Psoas muscle (tissue), 7 donors: ENCODE measurements at regions not wholly inside any gene's neighbourhood (a gene's known extent, or its start where the extent isn't known, plus 50 kb on each side); places are given as distances from the start of the nearest gene placed in this dataset.

ENCODE experiments used
- ATAC-seq, 4 donors: fragments of 200-7000 bp; cut with Tn5 transposase; one replicate each; pipeline ENCODE4 v1.9.1; 2020; ENCODE audit warnings: moderate library complexity in 3 of 4, mild to moderate bottlenecking in 2 of 4
- DNase-seq, 2 donors: peaks; one replicate each; pipeline ENCODE4 v3.0.0-alpha.2; 2020
- H3K27ac ChIP-seq: fragments of 200-600 bp; one replicate; pipeline ENCODE4 v1.8.0; 2022
- H3K27me3 ChIP-seq, 3 donors: fragments of 200-600 bp in 1 of 3; one replicate each; pipeline versions ENCODE4 v1.6.1 to v1.8.0; 2013 to 2022; ENCODE audit warnings: low read length in 2 of 3, mild to moderate bottlenecking in 2 of 3, moderate library complexity in 1 of 3; ENCODE audit not compliant: insufficient read depth in 3 of 3
- H3K36me3 ChIP-seq, 2 donors: fragments of 200-600 bp in 1 of 2; one replicate each; pipeline versions ENCODE4 v1.6.1 to v1.8.0; 2013 to 2022; ENCODE audit warnings: low read depth in 1 of 2, mild to moderate bottlenecking in 1 of 2, moderate library complexity in 1 of 2; ENCODE audit not compliant: insufficient read depth in 1 of 2
- H3K4me1 ChIP-seq: fragments of 200-600 bp; one replicate; pipeline ENCODE4 v1.8.0; 2022
- H3K4me3 ChIP-seq: fragments of 200-600 bp; one replicate; pipeline ENCODE4 v1.8.0; 2022; ENCODE audit warnings: mild to moderate bottlenecking
- H3K9me3 ChIP-seq: fragments of 200-600 bp; one replicate; pipeline ENCODE4 v1.8.0; 2022
- WGBS, 3 donors: extraction: QIAGEN DNeasy Blood & Tissue Kit; methylation state at CpG; one replicate each; pipeline versions ENCODE4 v1.1.6 to v1.1.7; 2013; 5-methylcytosine and 5-hydroxymethylcytosine counted together
- intact Hi-C, 2 donors: fragments of 100-400 bp; cut with DNase I; formaldehyde crosslinking; loops; one replicate each; pipeline versions ENCODE4 v1.11.0 to v1.14.2; 2022
- TF ChIP-seq, protein P1 (sequence below): fragments of 200-600 bp; IDR thresholded peaks from one replicate; pipeline ENCODE4 v1.8.0; 2022; ENCODE audit warnings: antibody characterized with exemption
- donor health status: healthy with polysubstance abuse.
- donor health status: DM: no; HTN: no; CAD: no; lungs with moderate emphysema.
- donor health status: Bipolar disorder and iron deficiency.
- donor health status: healthy.
- donor health status: DM: yes; HTN: yes; CAD: no.
- donor health status: DM: no; HTN: no; CAD: no.
- donor health status: DM: yes; HTN: yes; CAD: no.

DNA sequence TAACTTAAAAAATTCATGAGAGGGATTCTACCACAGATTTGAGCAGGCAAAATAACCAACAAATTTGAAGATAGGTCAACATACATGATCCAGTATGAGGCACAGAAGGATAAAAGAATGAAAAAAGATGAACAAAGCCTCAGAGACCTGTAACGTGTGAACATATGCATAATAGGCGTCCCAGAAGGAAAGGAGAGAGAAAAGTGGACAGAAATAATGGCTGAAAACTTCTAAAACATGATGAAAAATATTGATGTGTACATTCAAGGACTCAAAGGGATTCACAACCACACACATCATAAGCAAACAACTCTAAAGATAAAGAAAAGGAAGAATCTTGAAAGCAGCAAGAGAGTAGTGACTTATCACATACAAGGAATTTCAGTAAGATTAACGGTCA lies 100.1 kb upstream of the PARD3B start:
- WGBS, 3 donors: 92 to 93% (median 93%) methylated on average over 3 of the region's 3 CpGs
- intact Hi-C loops: no loop called here
- ATAC-seq (no peak), DNase-seq (no peak)
- H3K4me1 ChIP-seq: no peaks in the 10 kb centered on the region
- TF ChIP-seq, protein P1, sequence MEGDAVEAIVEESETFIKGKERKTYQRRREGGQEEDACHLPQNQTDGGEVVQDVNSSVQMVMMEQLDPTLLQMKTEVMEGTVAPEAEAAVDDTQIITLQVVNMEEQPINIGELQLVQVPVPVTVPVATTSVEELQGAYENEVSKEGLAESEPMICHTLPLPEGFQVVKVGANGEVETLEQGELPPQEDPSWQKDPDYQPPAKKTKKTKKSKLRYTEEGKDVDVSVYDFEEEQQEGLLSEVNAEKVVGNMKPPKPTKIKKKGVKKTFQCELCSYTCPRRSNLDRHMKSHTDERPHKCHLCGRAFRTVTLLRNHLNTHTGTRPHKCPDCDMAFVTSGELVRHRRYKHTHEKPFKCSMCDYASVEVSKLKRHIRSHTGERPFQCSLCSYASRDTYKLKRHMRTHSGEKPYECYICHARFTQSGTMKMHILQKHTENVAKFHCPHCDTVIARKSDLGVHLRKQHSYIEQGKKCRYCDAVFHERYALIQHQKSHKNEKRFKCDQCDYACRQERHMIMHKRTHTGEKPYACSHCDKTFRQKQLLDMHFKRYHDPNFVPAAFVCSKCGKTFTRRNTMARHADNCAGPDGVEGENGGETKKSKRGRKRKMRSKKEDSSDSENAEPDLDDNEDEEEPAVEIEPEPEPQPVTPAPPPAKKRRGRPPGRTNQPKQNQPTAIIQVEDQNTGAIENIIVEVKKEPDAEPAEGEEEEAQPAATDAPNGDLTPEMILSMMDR: no peak
- no peak overlapping the region for H3K4me3 ChIP-seq
- no peaks in the 10 kb centered on the region for H3K27me3 ChIP-seq
- no peaks in the 10 kb centered on the region for H3K9me3 ChIP-seq
- H3K36me3 ChIP-seq: no peaks in the 10 kb centered on the region
- no peak overlapping the region for H3K27ac ChIP-seq

DNA sequence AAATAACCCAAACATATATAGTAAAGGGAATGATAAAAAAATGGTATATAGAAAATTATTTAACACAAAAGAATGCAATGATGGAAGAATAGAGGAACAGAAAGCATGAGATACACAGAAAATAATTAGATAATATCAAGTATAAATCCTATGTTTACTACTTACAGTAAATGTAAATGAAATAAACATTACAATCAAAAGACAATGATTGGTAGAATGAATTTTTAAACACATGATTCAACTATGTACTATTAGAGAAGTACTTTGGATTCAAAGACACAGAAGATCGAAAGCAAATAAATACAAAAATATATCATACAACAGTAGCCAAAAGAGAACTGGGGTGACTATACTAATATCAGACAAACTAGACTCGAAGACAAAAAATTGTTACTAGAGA lies 97.6 kb upstream of the PARD3B start:
- Histone ChIP-seq H3K4me3 (no peak overlapping the region), H3K27ac (no peak overlapping the region), H3K36me3 (no peaks in the 10 kb centered on the region), H3K4me1 (no peaks in the 10 kb centered on the region), H3K9me3 (no peaks in the 10 kb centered on the region), H3K27me3 (no peaks in the 10 kb centered on the region)
- TF ChIP-seq, protein P1: no peak
- DNase-seq (no peak), ATAC-seq (no peak)
- WGBS, 3 donors: 94 to 97% (median 94%) methylated on average over 2 of the region's 2 CpGs
- intact Hi-C loops: no loop called here

GRCh38 chr2:204449977-204450376 lies 95.3 kb upstream of the PARD3B start:
- DNase-seq (no peak), ATAC-seq (no peak)
- H3K4me3 ChIP-seq: no peak overlapping the region
- H3K27ac ChIP-seq: no peak overlapping the region
- no peaks in the 10 kb centered on the region for H3K4me1 ChIP-seq
- TF ChIP-seq, protein P1: no peak
- H3K9me3 ChIP-seq: no peaks in the 10 kb centered on the region
- intact Hi-C loops: no loop called here
- H3K36me3 ChIP-seq: no peaks in the 10 kb centered on the region
- 73 to 78% (median 74%) methylated on average over 3 of the region's 3 CpGs for WGBS, 3 donors
- no peaks in the 10 kb centered on the region for H3K27me3 ChIP-seq

DNA sequence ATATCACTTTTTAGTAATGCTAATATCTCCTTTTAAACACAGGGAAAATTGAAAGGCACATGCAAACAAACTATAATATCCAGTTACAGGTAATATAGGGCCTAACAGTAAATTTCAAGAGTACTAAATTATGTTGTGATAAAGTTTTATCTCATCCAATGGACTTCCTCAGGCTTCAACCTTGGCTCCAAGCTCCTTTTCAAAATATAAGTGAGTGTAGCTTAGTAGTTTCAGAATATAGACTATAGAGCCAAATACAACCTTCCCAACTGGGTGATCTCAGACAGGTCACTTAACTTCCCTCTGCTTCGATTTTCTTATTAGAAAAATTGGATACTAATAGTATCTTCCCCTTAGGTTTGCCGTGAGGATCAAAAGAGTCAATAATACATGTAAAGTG lies 93.5 kb upstream of the PARD3B start:
- H3K27ac ChIP-seq: no peak overlapping the region
- DNase-seq (no peak), ATAC-seq (no peak)
- H3K9me3 ChIP-seq: no peaks in the 10 kb centered on the region
- no peaks in the 10 kb centered on the region for H3K36me3 ChIP-seq
- TF ChIP-seq, protein P1: no peak
- intact Hi-C loops: no loop called here
- no peaks in the 10 kb centered on the region for H3K4me1 ChIP-seq
- H3K4me3 ChIP-seq: no peak overlapping the region
- WGBS, 3 donors: 57 to 71% (median 66%) methylated on average over 2 of the region's 2 CpGs
- no peaks in the 10 kb centered on the region for H3K27me3 ChIP-seq

DNA sequence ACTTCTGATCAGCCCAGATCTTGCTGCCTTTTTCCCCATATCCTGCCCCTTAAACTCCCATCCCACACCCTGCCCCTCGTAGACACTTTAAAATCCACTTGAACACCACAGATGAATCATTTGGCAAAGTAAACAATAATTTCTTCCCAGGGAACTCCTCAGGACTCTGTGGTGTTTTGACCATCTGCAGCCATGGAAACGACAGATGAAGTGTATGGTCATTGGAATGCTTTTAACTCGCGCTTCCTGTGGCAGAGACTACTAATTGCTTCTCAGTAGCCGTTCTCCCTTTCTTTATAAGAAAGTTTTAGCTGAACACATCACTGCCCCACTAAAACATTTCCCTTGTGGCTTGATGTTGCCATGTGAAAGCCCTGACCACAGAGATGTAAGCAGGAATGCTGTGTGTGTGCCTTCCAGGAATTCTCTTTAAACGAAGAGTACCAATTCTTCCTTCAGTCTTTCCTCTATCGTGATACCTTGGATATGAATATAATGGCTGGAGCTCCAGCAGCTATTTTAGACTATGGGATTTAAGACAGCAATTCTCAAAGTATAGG lies 92.7 kb upstream of the PARD3B start:
- H3K27ac ChIP-seq: peak overlapping the region; percentile 48
- ATAC-seq (peak; percentile 55 to 67 (median 63)), DNase-seq (peak in 1 of 2 donors; percentile 14)
- no peaks in the 10 kb centered on the region for H3K27me3 ChIP-seq
- TF ChIP-seq, protein P1: no peak
- WGBS, 3 donors: 7 to 14% (median 10%) methylated on average over 7 of the region's 7 CpGs
- intact Hi-C loops: no loop called here
- no peaks in the 10 kb centered on the region for H3K36me3 ChIP-seq
- H3K4me3 ChIP-seq: no peak overlapping the region
- no peaks in the 10 kb centered on the region for H3K4me1 ChIP-seq
- H3K9me3 ChIP-seq: no peaks in the 10 kb centered on the region
